ENCODE measurements at regions not wholly inside any gene's neighbourhood (a gene's known extent, or its start where the extent isn't known, plus 50 kb on each side); places are given as distances from the start of the nearest gene placed in this dataset.

GRCh38 chr3:22147161-22147560 is 396.2 kb upstream of the ZNF385D start:
- H3K36me3 ChIP-seq (ENCODE audit: control insufficient read depth, insufficient read depth, low read length): no peaks in the 10 kb centered on the region
- H3K27me3 ChIP-seq (ENCODE audit: control insufficient read depth, insufficient read depth, low read length): no peaks in the 10 kb centered on the region
- no peak overlapping the region for H3K4me3 ChIP-seq (ENCODE audit: low read depth, low read length)
- H3K27ac ChIP-seq (ENCODE audit: low read depth, low read length): no peak overlapping the region
- H3K4me1 ChIP-seq (ENCODE audit: control insufficient read depth, insufficient read depth, low read length): peaks cover 8% of the 10 kb centered on the region
- no peak overlapping the region for H3K9ac ChIP-seq (ENCODE audit: low read depth, low read length)
- H3K9me3 ChIP-seq (ENCODE audit: control insufficient read depth, insufficient read depth, low read length): no peaks in the 10 kb centered on the region

GRCh38 chr3:22156868-22157267 is 405.9 kb upstream of the ZNF385D start:
- Histone ChIP-seq H3K9ac (ENCODE audit: low read depth, low read length) (no peak overlapping the region), H3K27ac (ENCODE audit: low read depth, low read length) (no peak overlapping the region), H3K27me3 (ENCODE audit: control insufficient read depth, insufficient read depth, low read length) (no peaks in the 10 kb centered on the region), H3K36me3 (ENCODE audit: control insufficient read depth, insufficient read depth, low read length) (no peaks in the 10 kb centered on the region), H3K4me3 (ENCODE audit: low read depth, low read length) (no peak overlapping the region), H3K9me3 (ENCODE audit: control insufficient read depth, insufficient read depth, low read length) (no peaks in the 10 kb centered on the region), H3K4me1 (ENCODE audit: control insufficient read depth, insufficient read depth, low read length) (0 out of 2 replicates have a peak, but pooled peaks cover 3% of the 10 kb centered on the region)

GRCh38 chr3:22157848-22158247 is 406.8 kb upstream of the ZNF385D start:
- Histone ChIP-seq H3K9me3 (ENCODE audit: control insufficient read depth, insufficient read depth, low read length) (no peaks in the 10 kb centered on the region), H3K36me3 (ENCODE audit: control insufficient read depth, insufficient read depth, low read length) (no peaks in the 10 kb centered on the region), H3K27ac (ENCODE audit: low read depth, low read length) (no peak overlapping the region), H3K4me3 (ENCODE audit: low read depth, low read length) (no peak overlapping the region), H3K27me3 (ENCODE audit: control insufficient read depth, insufficient read depth, low read length) (no peaks in the 10 kb centered on the region), H3K9ac (ENCODE audit: low read depth, low read length) (no peak overlapping the region), H3K4me1 (ENCODE audit: control insufficient read depth, insufficient read depth, low read length) (peaks cover 8% of the 10 kb centered on the region; the same call in 1 of the 2 replicates)

DNA sequence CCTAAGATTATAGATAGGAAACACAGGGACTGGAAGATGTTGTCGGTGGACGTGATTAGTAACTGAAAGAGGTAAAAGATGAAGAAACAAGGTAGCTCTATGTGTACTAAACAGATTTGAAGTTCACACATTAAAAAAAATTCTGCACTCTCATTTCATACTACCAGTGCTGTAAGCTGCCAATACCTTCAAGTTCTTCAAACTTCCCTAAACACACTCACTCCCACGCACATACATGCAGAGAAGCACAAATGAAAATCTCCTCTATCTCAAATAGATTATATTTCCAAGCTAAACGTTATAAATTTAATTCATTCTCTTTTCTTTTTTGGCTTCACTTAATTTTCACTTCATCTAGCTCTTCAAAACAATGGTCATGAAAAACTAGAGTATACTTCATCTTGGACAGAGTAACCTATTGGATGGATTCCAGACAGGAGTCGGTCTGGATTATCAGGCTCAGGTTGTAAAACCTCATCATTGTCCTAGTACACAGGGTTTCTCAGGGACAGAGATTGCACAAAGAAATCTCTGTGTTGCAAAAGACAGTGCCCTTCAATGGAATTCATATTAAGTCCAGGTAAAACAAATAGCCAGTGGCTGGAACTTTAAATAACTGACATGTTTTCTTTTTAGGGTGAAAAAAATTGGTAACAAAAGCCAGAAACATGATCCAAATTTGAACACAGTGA is 408.1 kb upstream of the ZNF385D start:
- no peak overlapping the region for H3K27ac ChIP-seq (ENCODE audit: low read depth, low read length)
- H3K9ac ChIP-seq (ENCODE audit: low read depth, low read length): no peak overlapping the region
- H3K9me3 ChIP-seq (ENCODE audit: control insufficient read depth, insufficient read depth, low read length): no peaks in the 10 kb centered on the region
- no peak overlapping the region for H3K4me3 ChIP-seq (ENCODE audit: low read depth, low read length)
- H3K4me1 ChIP-seq (ENCODE audit: control insufficient read depth, insufficient read depth, low read length): peaks cover 8% of the 10 kb centered on the region; the same call in 1 of the 2 replicates
- no peaks in the 10 kb centered on the region for H3K27me3 ChIP-seq (ENCODE audit: control insufficient read depth, insufficient read depth, low read length)
- no peaks in the 10 kb centered on the region for H3K36me3 ChIP-seq (ENCODE audit: control insufficient read depth, insufficient read depth, low read length)

GRCh38 chr3:22161315-22161714 is 410.3 kb upstream of the ZNF385D start:
- no peak overlapping the region for H3K9ac ChIP-seq (ENCODE audit: low read depth, low read length)
- H3K27ac ChIP-seq (ENCODE audit: low read depth, low read length): no peak overlapping the region
- H3K27me3 ChIP-seq (ENCODE audit: control insufficient read depth, insufficient read depth, low read length): no peaks in the 10 kb centered on the region
- no peaks in the 10 kb centered on the region for H3K9me3 ChIP-seq (ENCODE audit: control insufficient read depth, insufficient read depth, low read length)
- H3K4me3 ChIP-seq (ENCODE audit: low read depth, low read length): no peak overlapping the region
- peaks cover 8% of the 10 kb centered on the region; the same call in 1 of the 2 replicates for H3K4me1 ChIP-seq (ENCODE audit: control insufficient read depth, insufficient read depth, low read length)
- H3K36me3 ChIP-seq (ENCODE audit: control insufficient read depth, insufficient read depth, low read length): no peaks in the 10 kb centered on the region

- H3K36me3 ChIP-seq (ENCODE audit: control insufficient read depth, insufficient read depth, low read length): no peaks in the 10 kb centered on the region
- no peak overlapping the region for H3K27ac ChIP-seq (ENCODE audit: low read depth, low read length)
- H3K27me3 ChIP-seq (ENCODE audit: control insufficient read depth, insufficient read depth, low read length): no peaks in the 10 kb centered on the region
- no peak overlapping the region for H3K9ac ChIP-seq (ENCODE audit: low read depth, low read length)
- no peak overlapping the region for H3K4me3 ChIP-seq (ENCODE audit: low read depth, low read length)
- no peaks in the 10 kb centered on the region for H3K4me1 ChIP-seq (ENCODE audit: control insufficient read depth, insufficient read depth, low read length)
- H3K9me3 ChIP-seq (ENCODE audit: control insufficient read depth, insufficient read depth, low read length): no peaks in the 10 kb centered on the region
Observed at GRCh38 chr3:22170370-22170769, 419.4 kb upstream of the ZNF385D start.

DNA sequence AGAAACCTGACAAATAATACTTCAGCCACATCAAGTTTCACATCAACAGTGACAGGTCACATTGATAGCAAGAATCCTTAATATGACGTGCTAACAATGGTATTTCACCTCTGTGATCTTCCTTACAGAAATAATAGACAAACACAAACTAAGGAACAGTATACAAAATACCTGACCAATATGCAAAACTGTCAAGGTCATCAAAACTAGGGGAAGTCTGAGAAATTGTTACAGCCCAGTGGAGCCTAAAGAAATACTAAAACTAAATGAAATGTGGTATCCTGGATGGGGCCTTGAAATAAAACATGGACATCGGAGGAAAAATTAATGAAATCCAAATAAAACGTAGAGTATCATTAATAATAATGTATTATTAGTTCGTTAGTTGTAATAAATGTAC is 422.0 kb upstream of the ZNF385D start:
- Histone ChIP-seq H3K4me3 (ENCODE audit: low read depth, low read length) (no peak overlapping the region), H3K4me1 (ENCODE audit: control insufficient read depth, insufficient read depth, low read length) (no peaks in the 10 kb centered on the region), H3K27ac (ENCODE audit: low read depth, low read length) (no peak overlapping the region), H3K9me3 (ENCODE audit: control insufficient read depth, insufficient read depth, low read length) (no peaks in the 10 kb centered on the region), H3K36me3 (ENCODE audit: control insufficient read depth, insufficient read depth, low read length) (no peaks in the 10 kb centered on the region), H3K27me3 (ENCODE audit: control insufficient read depth, insufficient read depth, low read length) (no peaks in the 10 kb centered on the region), H3K9ac (ENCODE audit: low read depth, low read length) (no peak overlapping the region)

DNA sequence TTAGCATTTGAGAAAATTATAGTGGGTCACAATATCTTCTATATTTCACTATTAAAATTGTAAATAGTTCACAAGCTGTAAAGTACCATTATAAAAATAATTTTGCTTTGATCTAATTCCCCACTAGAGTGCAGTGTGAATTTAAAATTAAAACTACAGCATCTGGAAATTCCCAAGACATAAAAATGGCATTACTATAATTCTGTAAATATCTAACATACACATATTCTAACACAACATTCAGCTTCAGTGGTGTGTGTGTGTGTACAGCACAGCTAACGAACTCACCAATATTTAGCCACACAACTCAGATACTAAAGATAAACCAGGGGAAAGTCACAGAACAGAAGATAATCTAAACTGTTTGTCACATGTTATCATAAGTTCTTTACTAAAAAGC is 424.9 kb upstream of the ZNF385D start:
- Histone ChIP-seq H3K9me3 (ENCODE audit: control insufficient read depth, insufficient read depth, low read length) (no peaks in the 10 kb centered on the region), H3K4me1 (ENCODE audit: control insufficient read depth, insufficient read depth, low read length) (no peaks in the 10 kb centered on the region), H3K27me3 (ENCODE audit: control insufficient read depth, insufficient read depth, low read length) (no peaks in the 10 kb centered on the region), H3K36me3 (ENCODE audit: control insufficient read depth, insufficient read depth, low read length) (no peaks in the 10 kb centered on the region), H3K4me3 (ENCODE audit: low read depth, low read length) (no peak overlapping the region), H3K9ac (ENCODE audit: low read depth, low read length) (no peak overlapping the region), H3K27ac (ENCODE audit: low read depth, low read length) (no peak overlapping the region)

DNA sequence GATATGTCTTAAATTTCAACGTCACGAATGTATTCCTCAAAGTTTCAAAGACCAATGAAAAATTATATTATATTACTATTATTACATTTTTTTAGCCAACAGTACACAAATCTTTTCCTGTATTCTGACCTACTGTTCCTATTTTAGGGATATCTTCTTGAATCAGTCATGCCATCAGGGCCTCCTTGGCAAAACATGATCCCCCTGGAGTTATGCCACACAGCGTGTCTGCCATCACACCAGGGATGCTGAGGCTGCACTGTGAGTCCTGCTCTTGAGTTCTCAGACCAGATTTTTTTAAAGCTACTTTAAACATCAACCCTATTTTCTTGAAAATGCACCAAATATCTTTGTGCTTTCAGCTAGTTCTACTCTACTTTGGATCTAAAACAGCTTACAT is 425.9 kb upstream of the ZNF385D start:
- Histone ChIP-seq H3K36me3 (ENCODE audit: control insufficient read depth, insufficient read depth, low read length) (no peaks in the 10 kb centered on the region), H3K4me3 (ENCODE audit: low read depth, low read length) (no peak overlapping the region), H3K27ac (ENCODE audit: low read depth, low read length) (no peak overlapping the region), H3K9me3 (ENCODE audit: control insufficient read depth, insufficient read depth, low read length) (no peaks in the 10 kb centered on the region), H3K27me3 (ENCODE audit: control insufficient read depth, insufficient read depth, low read length) (no peaks in the 10 kb centered on the region), H3K9ac (ENCODE audit: low read depth, low read length) (no peak overlapping the region), H3K4me1 (ENCODE audit: control insufficient read depth, insufficient read depth, low read length) (no peaks in the 10 kb centered on the region)

- H3K27me3 ChIP-seq (ENCODE audit: control insufficient read depth, insufficient read depth, low read length): no peaks in the 10 kb centered on the region
- no peak overlapping the region for H3K27ac ChIP-seq (ENCODE audit: low read depth, low read length)
- H3K9me3 ChIP-seq (ENCODE audit: control insufficient read depth, insufficient read depth, low read length): no peaks in the 10 kb centered on the region
- H3K9ac ChIP-seq (ENCODE audit: low read depth, low read length): no peak overlapping the region
- peaks cover 3% of the 10 kb centered on the region; the same call in 1 of the 2 replicates for H3K4me1 ChIP-seq (ENCODE audit: control insufficient read depth, insufficient read depth, low read length)
- no peak overlapping the region for H3K4me3 ChIP-seq (ENCODE audit: low read depth, low read length)
- H3K36me3 ChIP-seq (ENCODE audit: control insufficient read depth, insufficient read depth, low read length): no peaks in the 10 kb centered on the region
Observed at GRCh38 chr3:22189616-22190015, 438.6 kb upstream of the ZNF385D start.

GRCh38 chr3:22199095-22199494 is 448.1 kb upstream of the ZNF385D start:
- Histone ChIP-seq H3K4me3 (ENCODE audit: low read depth, low read length) (no peak overlapping the region), H3K9ac (ENCODE audit: low read depth, low read length) (no peak overlapping the region), H3K4me1 (ENCODE audit: control insufficient read depth, insufficient read depth, low read length) (peaks cover 4% of the 10 kb centered on the region; the same call in 1 of the 2 replicates), H3K9me3 (ENCODE audit: control insufficient read depth, insufficient read depth, low read length) (no peaks in the 10 kb centered on the region), H3K27ac (ENCODE audit: low read depth, low read length) (no peak overlapping the region), H3K27me3 (ENCODE audit: control insufficient read depth, insufficient read depth, low read length) (no peaks in the 10 kb centered on the region), H3K36me3 (ENCODE audit: control insufficient read depth, insufficient read depth, low read length) (no peaks in the 10 kb centered on the region)
